ENCODE measurements at regions not wholly inside any gene's neighbourhood (a gene's known extent, or its start where the extent isn't known, plus 50 kb on each side); places are given as distances from the start of the nearest gene placed in this dataset.

- TF ChIP-seq REST (IDR thresholded peaks at IDR 0.05; ENCODE audit: borderline replicate concordance) (no peak), REST (CRISPR knock-in tag; IDR thresholded peaks at IDR 0.05; ENCODE audit: low read depth) (no peak)
These were observed 154.5 kb upstream of the APC start (continued) for GRCh38 chr5:112583166-112583565.

- Histone ChIP-seq H3K36me3 (ENCODE audit: control insufficient read depth, insufficient read depth, low read length) (no peaks in the 10 kb centered on the region), H3K4me2 (ENCODE audit: insufficient read depth, low read length) (no peak overlapping the region), H3K4me3 (no peak overlapping the region), H3K27me3 (ENCODE audit: control insufficient read depth in 2 of 2, insufficient read depth in 2 of 2, low read length in 2 of 2) (peaks cover 0 to 11% of the 10 kb centered on the region in 2 experiments; a peak in 2 of 5 replicates), H3K9me1 (ENCODE audit: control insufficient read depth, insufficient read depth, low read length) (no peaks in the 10 kb centered on the region), H2AFZ (ENCODE audit: low read depth, low read length) (no peak overlapping the region), H3K27ac (ENCODE audit: extremely low read depth, low read depth, low read length) (no peak overlapping the region), H3K9ac (ENCODE audit: insufficient read depth in 1 of 2, low read depth in 2 of 2, low read length in 2 of 2) (no peak overlapping the region), H3K4me1 (replicated peaks in 1 of 2; ENCODE audit: control insufficient read depth in 2 of 2, insufficient read depth in 2 of 2, low read length in 2 of 2) (peaks cover 7 to 18% of the 10 kb centered on the region in 2 experiments; a peak in 3 of 5 replicates), H4K20me1 (replicated peaks; ENCODE audit: control insufficient read depth, insufficient read depth, low read length) (no peaks in the 10 kb centered on the region), H3K79me2 (ENCODE audit: control insufficient read depth, insufficient read depth, low read length) (no peaks in the 10 kb centered on the region), H3K9me3 (replicated peaks; ENCODE audit: control insufficient read depth, insufficient read depth, low read depth, low read length) (no peaks in the 10 kb centered on the region)
- TF ChIP-seq ATF1 (CRISPR knock-in tag; IDR thresholded peaks at IDR 0.05) (no peak), ATF1 (tag; IDR thresholded peaks at IDR 0.05) (no peak), HOXB6 (CRISPR knock-in tag; IDR thresholded peaks at IDR 0.05; ENCODE audit: borderline replicate concordance) (no peak), SMARCE1 (IDR thresholded peaks at IDR 0.05) (no peak), ZC3H8 (IDR thresholded peaks at IDR 0.05) (no peak), SMAD2 (IDR thresholded peaks at IDR 0.05; ENCODE audit: low read depth, low read length) (no peak), USF2 (CRISPR knock-in tag; IDR thresholded peaks at IDR 0.05) (no peak), SMC3 (conservative IDR thresholded peaks at IDR 0.05; ENCODE audit: insufficient read depth, low read depth, low read length) (no peak), HMG20B (CRISPR knock-in tag; IDR thresholded peaks at IDR 0.05) (no peak)
- FAIRE-seq (no peak), ATAC-seq (no peak), DNase-seq (ENCODE audit: extremely low read depth in 1 of 4, low spot score in 3 of 4) (no peak)
- ChIA-PET POLR2A (no interaction called here), CTCF (ENCODE audit: low intra/inter-chr PET ratio) (no interaction called here)
- no TSS peak for BruUV-seq (replicated peaks)
- intact Hi-C loops (cut with micrococcal nuclease), result no loop called here
- WGBS (ENCODE audit: insufficient coverage, low coverage, missing lambda C conversion rate), result 21% methylated on average over 2 of the region's 2 CpGs
- in situ Hi-C loops (cut with MboI), result no loop called here
These were observed 152.9 kb upstream of the APC start for GRCh38 chr5:112584781-112585180.
